HG03159 (cell line): ENCODE measurements at regions not wholly inside any gene's neighbourhood (a gene's known extent, or its start where the extent isn't known, plus 50 kb on each side); places are given as distances from the start of the nearest gene placed in this dataset.
"Not testable (repeated sequence)": the region's sequence is repeated elsewhere in the genome, so short reads cannot be mapped to it uniquely, and the experiment has no call there.

Experiments used
- ATAC-seq: cut with Tn5 transposase; IDR thresholded peaks from one replicate; pipeline ENCODE4 v1.9.1; 2021; ENCODE audit warnings: mild to moderate bottlenecking, moderate library complexity; ENCODE audit not compliant: unreplicated experiment

- no peak for ATAC-seq
Observed at GRCh38 chrX:110511238-110511637, 152.6 kb downstream of the RTL9 start.

GRCh38 chrX:110512341-110512740, 153.7 kb downstream of the RTL9 start:
- no peak for ATAC-seq

- no peak for ATAC-seq
Observed at GRCh38 chrX:110514509-110514908, 155.9 kb downstream of the RTL9 start.

GRCh38 chrX:110519501-110519900, 160.9 kb downstream of the RTL9 start:
- ATAC-seq: no peak

DNA sequence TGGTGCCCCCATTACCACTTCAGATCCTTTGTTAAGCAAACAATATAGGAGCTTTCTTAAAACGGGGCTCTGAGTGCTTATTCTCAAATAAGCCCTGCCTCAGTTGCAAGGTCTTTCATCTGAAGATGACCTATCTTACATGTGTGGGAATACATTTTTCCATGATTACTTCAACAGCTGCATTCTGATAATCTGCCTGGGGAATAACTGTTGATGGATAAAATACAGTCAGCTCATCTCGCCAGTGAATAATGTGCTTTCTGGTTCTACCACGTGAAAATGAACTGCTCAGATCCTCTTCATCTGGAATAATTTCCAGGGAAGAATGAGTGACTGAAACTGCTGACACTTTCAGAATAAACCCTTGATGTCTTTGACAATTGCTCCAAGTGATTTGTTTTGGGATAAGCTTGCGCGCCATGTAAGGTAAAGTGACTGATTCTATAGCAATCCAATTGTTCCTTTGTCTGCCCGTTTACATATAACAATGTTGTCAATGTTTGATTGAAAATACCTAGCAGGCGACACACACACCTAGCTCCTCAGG, 161.3 kb downstream of the RTL9 start:
- ATAC-seq: no peak

DNA sequence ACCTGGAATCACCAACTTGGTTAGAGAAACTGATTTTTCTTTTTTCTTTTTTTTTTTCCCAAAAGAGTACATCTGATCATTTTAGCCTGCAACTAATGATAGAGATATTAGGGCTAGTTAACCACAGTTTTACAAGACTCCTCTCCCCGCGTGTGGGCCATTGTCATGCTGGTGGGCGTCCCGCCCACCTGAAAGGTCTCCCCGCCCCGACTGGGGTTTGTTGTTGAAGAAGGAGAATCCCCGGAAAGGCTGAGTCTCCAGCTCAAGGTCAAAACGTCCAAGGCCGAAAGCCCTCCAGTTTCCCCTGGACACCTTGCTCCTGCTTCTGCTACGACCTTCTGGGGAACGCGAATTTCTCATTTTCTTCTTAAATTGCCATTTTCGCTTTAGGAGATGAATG, 162.0 kb downstream of the RTL9 start:
- ATAC-seq: not testable (repeated sequence)

DNA sequence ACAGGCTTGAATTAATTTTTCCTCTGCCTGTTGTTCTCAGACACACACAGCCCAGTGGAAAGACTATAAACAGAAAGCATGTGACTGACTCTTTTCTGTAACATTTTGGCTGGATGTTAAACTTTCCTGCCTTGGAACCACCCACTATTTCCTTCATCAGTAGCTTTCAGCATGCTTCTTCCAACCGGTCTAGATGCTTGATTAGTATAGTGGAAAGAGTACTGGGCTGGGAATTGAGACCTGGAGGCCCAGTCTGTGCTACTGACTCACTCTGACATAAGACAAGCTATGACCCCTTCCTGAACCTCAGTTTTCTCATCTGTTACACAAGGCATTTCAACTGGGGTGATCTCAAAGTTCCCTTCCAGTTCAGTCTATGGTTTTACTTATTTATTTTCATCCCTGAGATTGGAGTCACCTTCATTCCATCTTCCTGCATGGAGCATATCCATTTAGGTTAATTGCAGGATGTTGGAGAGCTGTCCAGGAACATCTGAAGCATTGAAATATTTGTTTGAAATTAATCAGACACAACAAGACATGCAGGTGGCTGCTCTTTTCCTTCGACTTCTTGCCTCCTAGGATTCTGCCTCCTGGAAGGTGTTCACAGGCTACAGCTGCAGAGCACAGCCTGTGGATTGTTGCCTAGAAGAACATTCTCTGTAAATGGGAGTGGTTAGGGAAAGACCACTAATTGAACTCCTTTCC, 173.4 kb downstream of the RTL9 start:
- ATAC-seq: no peak

GRCh38 chrX:110532581-110532931, 173.9 kb downstream of the RTL9 start:
- ATAC-seq: no peak

GRCh38 chrX:110536816-110537215, 178.2 kb downstream of the RTL9 start:
- ATAC-seq: no peak

- no peak for ATAC-seq
Observed at GRCh38 chrX:110541266-110541665, 182.6 kb downstream of the RTL9 start.

GRCh38 chrX:110550854-110551253, 192.2 kb downstream of the RTL9 start:
- ATAC-seq: not testable (repeated sequence)

DNA sequence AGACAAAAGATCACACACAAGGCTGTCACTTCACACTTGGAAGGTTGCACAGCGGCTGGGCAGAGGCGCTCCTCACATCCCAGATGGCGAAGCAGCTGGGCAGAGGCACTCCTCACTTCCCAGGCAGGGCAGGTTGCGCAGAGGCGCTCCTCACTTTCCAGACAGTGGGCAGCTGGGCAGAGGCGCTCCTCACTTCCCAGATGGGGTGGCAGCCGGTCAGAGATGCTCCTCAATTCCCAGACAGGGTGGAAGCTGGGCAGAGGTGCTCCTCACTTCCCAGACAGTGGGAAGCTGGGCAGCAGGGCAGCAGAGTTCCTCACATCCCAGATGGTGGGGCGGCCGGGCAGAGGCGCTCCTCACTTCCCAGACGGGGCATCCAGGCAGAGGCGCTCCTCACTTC, 199.2 kb downstream of the RTL9 start:
- ATAC-seq: no peak

GRCh38 chrX:110558406-110558805, 199.8 kb downstream of the RTL9 start:
- ATAC-seq: no peak

GRCh38 chrX:110561034-110561433, 202.4 kb downstream of the RTL9 start:
- ATAC-seq: no peak

DNA sequence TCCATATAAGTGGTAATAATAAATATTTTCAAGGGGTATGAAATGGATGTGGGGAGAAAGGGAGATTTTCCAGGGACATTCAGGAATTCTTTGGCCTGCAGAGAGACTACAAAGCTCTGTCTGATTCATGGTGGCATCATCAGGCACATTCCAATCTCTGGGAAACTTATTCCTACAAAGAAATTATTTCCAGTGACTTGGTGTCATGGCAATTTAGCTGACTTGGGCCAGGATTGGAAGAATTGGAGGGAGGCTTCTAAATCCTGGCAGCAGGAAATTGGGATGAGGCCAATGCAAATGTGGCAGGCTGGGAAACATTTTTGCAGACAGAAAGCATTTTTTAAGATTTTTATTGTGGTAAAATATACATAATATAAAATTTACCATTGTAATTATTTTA, 204.6 kb downstream of the RTL9 start:
- ATAC-seq: no peak

DNA sequence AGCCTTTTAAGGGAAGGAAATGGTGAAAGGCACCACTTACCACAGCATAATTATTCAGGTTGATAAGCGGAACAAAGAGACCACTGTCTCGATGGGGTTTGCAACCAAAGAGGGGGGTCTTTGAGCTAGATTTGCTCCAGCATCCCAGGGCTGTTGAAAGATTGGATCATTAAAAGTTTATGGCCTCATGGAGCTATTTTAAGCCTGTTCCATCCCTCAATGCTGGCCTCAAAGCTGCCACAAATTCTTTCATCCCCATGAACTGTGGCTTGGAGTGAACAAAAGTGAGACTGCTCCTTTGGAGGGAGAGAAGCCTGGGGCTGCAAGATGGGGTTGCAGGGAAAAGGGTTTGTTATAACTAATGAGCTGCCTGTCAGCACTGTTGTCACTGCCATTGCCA, 209.8 kb downstream of the RTL9 start:
- ATAC-seq: no peak

- ATAC-seq: no peak
Observed at GRCh38 chrX:110569506-110569905, 210.9 kb downstream of the RTL9 start.

- no peak for ATAC-seq
Observed at GRCh38 chrX:110578270-110578669, 217.3 kb downstream of the CHRDL1 start.

DNA sequence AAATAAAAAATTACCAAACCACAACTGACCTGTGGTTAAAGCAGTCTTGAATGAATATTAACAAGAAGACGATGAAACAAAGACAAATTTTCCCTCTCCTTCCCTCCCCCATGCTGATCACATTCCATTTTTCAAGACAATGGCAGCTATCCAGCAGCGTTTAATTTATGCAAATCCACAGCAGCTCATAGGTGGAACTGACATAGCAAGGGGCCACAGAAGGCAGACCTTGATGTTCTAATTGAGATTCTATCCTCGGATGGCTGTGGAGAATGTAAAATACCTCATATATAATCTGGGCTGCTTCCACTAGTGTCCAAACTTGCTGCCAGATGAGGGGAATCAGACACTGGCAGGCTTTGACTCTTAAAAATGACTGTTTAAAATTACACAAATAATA, 211.5 kb downstream of the CHRDL1 start:
- ATAC-seq: no peak

GRCh38 chrX:110588164-110588563, 207.5 kb downstream of the CHRDL1 start:
- ATAC-seq: no peak

GRCh38 chrX:110588853-110589252, 206.8 kb downstream of the CHRDL1 start:
- no peak for ATAC-seq

DNA sequence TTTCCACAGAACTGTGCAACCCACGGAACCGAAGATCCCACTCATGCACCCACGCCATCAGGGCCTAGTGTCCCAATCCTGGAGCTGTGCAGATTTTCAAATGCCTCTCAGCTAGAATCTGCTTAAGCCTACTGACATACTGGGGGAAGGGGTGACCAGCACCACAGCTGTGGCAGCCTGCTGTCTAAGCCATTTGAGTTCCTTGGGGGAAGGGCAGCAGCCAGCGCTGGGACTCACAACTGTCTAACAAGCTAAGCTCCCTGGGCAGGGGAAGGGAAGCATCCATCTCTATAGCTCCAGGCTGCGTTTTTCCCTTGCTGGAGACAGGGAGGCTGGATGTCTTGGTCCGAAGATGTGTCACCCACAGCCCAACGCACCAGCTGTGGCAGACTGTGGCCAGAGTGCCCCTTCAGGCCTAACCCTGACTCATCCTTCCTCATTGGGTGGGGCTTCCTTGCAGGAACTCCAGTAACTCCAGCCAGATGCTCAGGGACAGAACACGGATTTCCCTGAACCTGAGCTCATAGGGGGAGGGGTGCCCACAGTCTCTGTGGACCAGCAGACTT, 194.8 kb downstream of the CHRDL1 start:
- ATAC-seq: no peak

DNA sequence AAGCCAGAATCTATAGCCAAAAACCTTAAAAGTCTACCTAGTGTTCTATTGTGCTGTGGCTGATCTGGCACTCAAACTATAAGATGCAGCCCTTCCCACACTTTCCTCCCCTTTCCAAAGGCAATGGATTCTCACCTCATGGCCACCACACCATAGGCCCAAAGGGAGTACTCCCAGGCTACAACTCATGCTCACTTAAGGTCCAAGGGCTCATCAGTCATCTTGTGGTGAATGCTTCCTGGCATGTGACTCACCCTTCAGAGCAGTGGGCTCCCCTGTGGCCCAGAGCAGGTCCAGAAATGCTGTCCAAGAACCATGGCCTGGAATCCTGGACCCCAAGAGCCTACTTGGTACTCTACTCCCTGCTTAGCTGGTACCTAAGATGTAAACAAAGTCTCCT, 181.0 kb downstream of the CHRDL1 start:
- no peak for ATAC-seq
